ENCODE measurements at regions not wholly inside any gene's neighbourhood (a gene's known extent, or its start where the extent isn't known, plus 50 kb on each side); places are given as distances from the start of the nearest gene placed in this dataset.

DNA sequence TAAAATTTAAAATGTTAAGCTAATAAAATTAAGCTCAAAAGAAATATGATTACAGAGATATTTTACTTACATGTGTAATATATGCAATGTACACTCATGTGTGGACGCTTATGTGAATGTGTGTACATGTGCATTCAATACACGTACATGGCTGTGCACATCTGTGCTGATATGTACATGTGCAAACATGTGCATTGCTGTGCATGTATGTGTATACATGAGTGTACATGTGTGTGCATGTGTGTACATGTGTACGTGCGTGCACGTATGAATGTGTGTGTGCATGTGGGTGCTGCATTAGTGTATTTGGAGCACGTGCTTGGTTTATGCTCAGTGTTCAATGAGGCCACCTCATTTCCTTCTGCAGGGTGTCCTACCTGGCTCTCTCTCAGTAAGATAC lies 88.2 kb upstream of the TMEM18 start:
- TF ChIP-seq CTCF (IDR thresholded peaks at IDR 0.05 in 4 of 5, conservative IDR thresholded peaks at IDR 0.05 in 1 of 5) (no peak), POLR2A (IDR thresholded peaks at IDR 0.05) (no peak)

Data from gastrocnemius medialis (tissue), 4 donors.